H9 (cell line): ENCODE measurements at regions not wholly inside any gene's neighbourhood (a gene's known extent, or its start where the extent isn't known, plus 50 kb on each side); places are given as distances from the start of the nearest gene placed in this dataset.
"Not testable (repeated sequence)": the region's sequence is repeated elsewhere in the genome, so short reads cannot be mapped to it uniquely, and the experiment has no call there.

Experiments
- DNase-seq: peaks from one replicate; pipeline ENCODE4 v3.0.0-alpha.2; 2017
- H2AFZ ChIP-seq: one replicate; pipeline ENCODE4 v1.6.1; 2013; ENCODE audit warnings: mild to moderate bottlenecking, low read length, control low read depth, moderate library complexity
- H2AK5ac ChIP-seq: 2 replicates; pipeline ENCODE4 v1.6.1; 2013; ENCODE audit warnings: low read length, control low read depth, mixed read lengths; ENCODE audit not compliant: insufficient read length
- H2BK120ac ChIP-seq: one replicate; pipeline ENCODE4 v1.6.1; 2013; ENCODE audit warnings: low read depth, mild to moderate bottlenecking, low read length, control low read depth, inconsistent platforms; ENCODE audit not compliant: poor library complexity, severe bottlenecking
- H2BK12ac ChIP-seq: 2 replicates; pipeline ENCODE4 v1.6.1; 2013; ENCODE audit warnings: low read length, control low read depth, mixed read lengths, low read depth; ENCODE audit not compliant: insufficient read length
- H2BK15ac ChIP-seq: 2 replicates; pipeline ENCODE4 v1.6.1; 2013; ENCODE audit warnings: low read depth, low read length, control low read depth
- H2BK20ac ChIP-seq: one replicate; pipeline ENCODE4 v1.6.1; 2013; ENCODE audit warnings: low read depth, mild to moderate bottlenecking, low read length, control low read depth, inconsistent platforms; ENCODE audit not compliant: poor library complexity, severe bottlenecking
- H2BK5ac ChIP-seq: 2 replicates; pipeline ENCODE4 v1.6.1; 2013; ENCODE audit warnings: low read length, control low read depth, mixed read lengths; ENCODE audit not compliant: insufficient read length
- H3K14ac ChIP-seq: 2 replicates; pipeline ENCODE4 v1.6.1; 2013; ENCODE audit warnings: low read length, control low read depth; ENCODE audit not compliant: insufficient read depth
- H3K18ac ChIP-seq: 2 replicates; pipeline ENCODE4 v1.6.1; 2013; ENCODE audit warnings: low read depth, mild to moderate bottlenecking, mixed read lengths, low read length, control low read depth; ENCODE audit not compliant: insufficient read length
- H3K23ac ChIP-seq: 2 replicates; pipeline ENCODE4 v1.6.1; 2013; ENCODE audit warnings: low read length, control low read depth, mixed read lengths, low read depth; ENCODE audit not compliant: insufficient read length
- H3K23me2 ChIP-seq: 2 replicates; pipeline ENCODE4 v1.6.1; 2013; ENCODE audit warnings: low read depth, mild to moderate bottlenecking, mixed read lengths, low read length, control low read depth; ENCODE audit not compliant: insufficient read length, poor library complexity, severe bottlenecking
- H3K27ac ChIP-seq: 2 replicates; pipeline ENCODE4 v1.5.1; 2013; ENCODE audit warnings: low read length, control low read depth, mixed read lengths, low read depth; ENCODE audit not compliant: insufficient read length
- H3K27me3 ChIP-seq: 2 replicates; pipeline ENCODE4 v1.6.1; 2013; ENCODE audit warnings: low read length, control low read depth, inconsistent platforms; ENCODE audit not compliant: insufficient read depth
- H3K4ac ChIP-seq: 2 replicates; pipeline ENCODE4 v1.6.1; 2013; ENCODE audit warnings: low read depth, mild to moderate bottlenecking, control low read depth, inconsistent platforms, low read length, moderate library complexity
- H3K4me1 ChIP-seq: 2 replicates; pipeline ENCODE4 v1.6.1; 2013; ENCODE audit warnings: low read length, control low read depth, inconsistent platforms; ENCODE audit not compliant: insufficient read depth
- H3K4me2 ChIP-seq: 2 replicates; pipeline ENCODE4 v1.6.1; 2013; ENCODE audit warnings: low read length, control low read depth, mixed read lengths; ENCODE audit not compliant: insufficient read length, insufficient read depth
- H3K56ac ChIP-seq: 2 replicates; pipeline ENCODE4 v1.6.1; 2013; ENCODE audit warnings: low read depth, mild to moderate bottlenecking, mixed read lengths, low read length, control low read depth; ENCODE audit not compliant: insufficient read length
- H3K79me1 ChIP-seq: 2 replicates; pipeline ENCODE4 v1.6.1; 2013; ENCODE audit warnings: low read depth, mild to moderate bottlenecking, moderate library complexity, low read length, control low read depth, inconsistent platforms; ENCODE audit not compliant: insufficient read depth, poor library complexity, severe bottlenecking
- H3K79me2 ChIP-seq: 2 replicates; pipeline ENCODE4 v1.6.1; 2013; ENCODE audit warnings: low read length, control low read depth, inconsistent platforms; ENCODE audit not compliant: insufficient read depth
- H3K9ac ChIP-seq: 2 replicates; pipeline ENCODE4 v1.6.1; 2013; ENCODE audit warnings: low read length, control low read depth, mixed read lengths; ENCODE audit not compliant: insufficient read length; ENCODE audit errors: extremely low read depth
- H3K9me3 ChIP-seq: one replicate; pipeline ENCODE4 v1.6.1; 2013; ENCODE audit warnings: low read depth, low read length, inconsistent platforms; ENCODE audit not compliant: control insufficient read depth
- H3T11ph ChIP-seq: one replicate; pipeline ENCODE4 v1.6.1; 2013; ENCODE audit warnings: mild to moderate bottlenecking, low read length, control low read depth, inconsistent platforms
- H4K20me1 ChIP-seq: one replicate; pipeline ENCODE4 v1.6.1; 2013; ENCODE audit not compliant: control insufficient read depth, insufficient read length, insufficient read depth
- H4K5ac ChIP-seq: 2 replicates; pipeline ENCODE4 v1.6.1; 2013; ENCODE audit warnings: low read depth, mild to moderate bottlenecking, mixed read lengths, low read length, control low read depth; ENCODE audit not compliant: insufficient read length
- H4K8ac ChIP-seq: replicated peaks from 2 replicates; pipeline ENCODE4 v1.6.1; 2013; ENCODE audit warnings: low read length, control low read depth, mixed read lengths, low read depth; ENCODE audit not compliant: insufficient read length
- H4K91ac ChIP-seq: 2 replicates; pipeline ENCODE4 v1.6.1; 2013; ENCODE audit warnings: low read depth, mild to moderate bottlenecking, moderate library complexity, mixed read lengths, low read length, control low read depth; ENCODE audit not compliant: insufficient read length
- H3K27ac Mint-ChIP-seq, 3 experiments: 2 replicates in 2 of 3; 3 replicates in 1 of 3; pipeline ENCODE4 v1.8.0; 2020 to 2021; ENCODE audit warnings: mixed read lengths in 3 of 3, mild to moderate bottlenecking in 1 of 3, moderate library complexity in 1 of 3
- H3K27me3 Mint-ChIP-seq: 2 replicates; pipeline ENCODE4 v1.8.0; 2021; ENCODE audit warnings: low read depth, mild to moderate bottlenecking, moderate library complexity, mixed read lengths
- H3K36me3 Mint-ChIP-seq, 3 experiments: 2 replicates in 2 of 3; 3 replicates in 1 of 3; pipeline ENCODE4 v1.8.0; 2020 to 2021; ENCODE audit warnings: low read depth in 3 of 3, mixed read lengths in 3 of 3; ENCODE audit not compliant: insufficient read depth in 1 of 3
- H3K4me1 Mint-ChIP-seq, 2 experiments: 2 replicates each; pipeline ENCODE4 v1.8.0; 2020; ENCODE audit warnings: mixed read lengths in 2 of 2
- H3K4me3 Mint-ChIP-seq, 2 experiments: 2 replicates in 1 of 2; 3 replicates in 1 of 2; pipeline ENCODE4 v1.8.0; 2020 to 2021; ENCODE audit warnings: mild to moderate bottlenecking in 2 of 2, mixed read lengths in 2 of 2, moderate library complexity in 1 of 2
- H3K9me3 Mint-ChIP-seq, 2 experiments: 2 replicates in 1 of 2; 3 replicates in 1 of 2; pipeline ENCODE4 v1.8.0; 2020; ENCODE audit warnings: mild to moderate bottlenecking in 2 of 2, mixed read lengths in 2 of 2, moderate library complexity in 1 of 2
- WGBS: extraction: QIAGEN DNeasy Blood & Tissue Kit; methylation state at CpG from one replicate; pipeline ENCODE4 v1.1.7; 2013; ENCODE audit warnings: missing lambda C conversion rate, low lambda C conversion rate, mixed read lengths; ENCODE audit not compliant: insufficient read length; ENCODE audit errors: extremely low coverage; 5-methylcytosine and 5-hydroxymethylcytosine counted together
- TF ChIP-seq, protein P1 (sequence below): fragments of 200-600 bp; sonication (generic); conservative IDR thresholded peaks from 3 replicates; pipeline ENCODE4 v1.8.0; 2021; ENCODE audit warnings: antibody characterized with exemption, mild to moderate bottlenecking

DNA sequence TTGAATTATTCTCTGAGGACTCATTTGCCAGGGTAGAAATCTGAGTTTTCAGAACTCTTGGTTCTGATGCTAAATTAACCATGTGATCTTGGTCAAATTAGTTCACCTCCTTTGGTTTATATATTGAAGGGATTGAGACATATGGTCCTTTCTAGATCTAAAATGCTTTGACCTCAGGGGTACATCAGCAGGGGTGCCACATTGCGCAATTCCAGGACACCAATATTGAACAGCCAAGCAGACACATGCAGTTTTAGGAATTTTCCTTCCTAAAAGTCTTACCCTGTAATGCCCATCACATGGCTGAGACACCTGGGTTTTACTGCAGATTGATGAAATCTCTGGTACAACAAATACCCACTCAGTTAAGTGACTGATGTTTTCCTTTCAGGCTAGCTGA lies 254.4 kb upstream of the NCAM1 start:
- no peak overlapping the region for H4K91ac ChIP-seq
- H3K79me2 ChIP-seq = no peaks in the 10 kb centered on the region
- Mint-ChIP-seq H3K27me3 (no peaks in the 10 kb centered on the region), H3K27ac (no peak overlapping the region; a peak in 1 of 7 replicates), H3K4me3 (no peak overlapping the region), H3K4me1 (no peaks in the 10 kb centered on the region), H3K9me3 (peaks cover 3 to 13% of the 10 kb centered on the region in 2 experiments; a peak in 3 of 5 replicates), H3K36me3 (peaks cover 0 to 4% (median 0%) of the 10 kb centered on the region in 3 experiments; a peak in 1 of 7 replicates)
- no peaks in the 10 kb centered on the region for H3K9me3 ChIP-seq
- H2BK12ac ChIP-seq = no peak overlapping the region
- H3K9ac ChIP-seq = no peak overlapping the region
- H3K18ac ChIP-seq = no peak overlapping the region
- DNase-seq = no peak
- H3K23ac ChIP-seq = no peak overlapping the region
- H3K23me2 ChIP-seq = no peaks in the 10 kb centered on the region
- no peak overlapping the region for H3K56ac ChIP-seq
- no peaks in the 10 kb centered on the region for H3K4me1 ChIP-seq
- H2AK5ac ChIP-seq = no peak overlapping the region
- H3K14ac ChIP-seq = no peak overlapping the region
- H2BK120ac ChIP-seq = no peak overlapping the region
- H3T11ph ChIP-seq = no peak overlapping the region
- H2AFZ ChIP-seq = no peak overlapping the region
- H2BK20ac ChIP-seq = no peak overlapping the region
- H2BK5ac ChIP-seq = no peak overlapping the region
- H3K27ac ChIP-seq = no peak overlapping the region
- no peak overlapping the region for H4K8ac ChIP-seq
- no peak overlapping the region for H2BK15ac ChIP-seq
- no peaks in the 10 kb centered on the region for H4K20me1 ChIP-seq
- no peaks in the 10 kb centered on the region for H3K79me1 ChIP-seq
- no CpG with 5 or more reads among the region's 1 CpG for WGBS
- TF ChIP-seq, protein P1, sequence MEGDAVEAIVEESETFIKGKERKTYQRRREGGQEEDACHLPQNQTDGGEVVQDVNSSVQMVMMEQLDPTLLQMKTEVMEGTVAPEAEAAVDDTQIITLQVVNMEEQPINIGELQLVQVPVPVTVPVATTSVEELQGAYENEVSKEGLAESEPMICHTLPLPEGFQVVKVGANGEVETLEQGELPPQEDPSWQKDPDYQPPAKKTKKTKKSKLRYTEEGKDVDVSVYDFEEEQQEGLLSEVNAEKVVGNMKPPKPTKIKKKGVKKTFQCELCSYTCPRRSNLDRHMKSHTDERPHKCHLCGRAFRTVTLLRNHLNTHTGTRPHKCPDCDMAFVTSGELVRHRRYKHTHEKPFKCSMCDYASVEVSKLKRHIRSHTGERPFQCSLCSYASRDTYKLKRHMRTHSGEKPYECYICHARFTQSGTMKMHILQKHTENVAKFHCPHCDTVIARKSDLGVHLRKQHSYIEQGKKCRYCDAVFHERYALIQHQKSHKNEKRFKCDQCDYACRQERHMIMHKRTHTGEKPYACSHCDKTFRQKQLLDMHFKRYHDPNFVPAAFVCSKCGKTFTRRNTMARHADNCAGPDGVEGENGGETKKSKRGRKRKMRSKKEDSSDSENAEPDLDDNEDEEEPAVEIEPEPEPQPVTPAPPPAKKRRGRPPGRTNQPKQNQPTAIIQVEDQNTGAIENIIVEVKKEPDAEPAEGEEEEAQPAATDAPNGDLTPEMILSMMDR = no peak
- H4K5ac ChIP-seq = no peak overlapping the region
- H3K4me2 ChIP-seq = no peak overlapping the region
- H3K27me3 ChIP-seq = no peaks in the 10 kb centered on the region
- no peak overlapping the region for H3K4ac ChIP-seq

DNA sequence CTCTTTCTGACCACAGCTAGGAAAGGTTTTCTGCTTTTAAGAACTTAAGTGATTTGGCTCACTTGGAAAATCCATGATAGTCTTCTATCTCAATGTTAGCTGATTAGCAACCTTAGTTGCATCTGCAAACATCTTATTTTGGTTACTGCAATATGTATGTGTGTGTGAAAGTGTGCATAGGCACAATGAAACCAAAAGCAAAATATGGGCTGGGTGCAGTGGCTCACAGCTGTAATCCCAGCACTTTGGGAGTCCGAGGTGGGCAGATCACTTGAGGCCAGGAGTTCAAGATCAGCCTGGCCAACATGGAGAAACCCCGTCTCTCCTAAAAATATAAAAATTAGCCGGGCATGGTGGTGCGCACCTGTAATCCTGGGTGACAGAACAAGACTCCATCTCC lies 246.9 kb upstream of the NCAM1 start:
- not testable (repeated sequence) for H3K27me3 Mint-ChIP-seq, H3K4me3 Mint-ChIP-seq, H4K8ac ChIP-seq, H3K14ac ChIP-seq, H4K91ac ChIP-seq, H3K4me1 ChIP-seq, H2BK120ac ChIP-seq, H3K27ac Mint-ChIP-seq, H3K18ac ChIP-seq, H4K20me1 ChIP-seq, H3T11ph ChIP-seq, H4K5ac ChIP-seq, H3K9me3 ChIP-seq, H3K36me3 Mint-ChIP-seq, H3K79me1 ChIP-seq, H3K4me1 Mint-ChIP-seq, H3K27me3 ChIP-seq, H3K23me2 ChIP-seq, H2AK5ac ChIP-seq, H2BK12ac ChIP-seq, H2BK5ac ChIP-seq, H3K56ac ChIP-seq, H2BK20ac ChIP-seq, H3K79me2 ChIP-seq, H3K9me3 Mint-ChIP-seq, H3K9ac ChIP-seq, H2AFZ ChIP-seq, H2BK15ac ChIP-seq, H3K4ac ChIP-seq, H3K4me2 ChIP-seq, DNase-seq, H3K27ac ChIP-seq, H3K23ac ChIP-seq
- WGBS = no CpG with 5 or more reads among the region's 4 CpGs
